Natural killer cell (primary cell): ENCODE measurements at regions not wholly inside any gene's neighbourhood (a gene's known extent, or its start where the extent isn't known, plus 50 kb on each side); places are given as distances from the start of the nearest gene placed in this dataset.

Experiments
- ATAC-seq, 3 donors: fragments of 150-1000 bp in 2 of 3; fragments of 200-7000 bp in 1 of 3; cut with Tn5 transposase; 1 replicate in 1 of 3; 2 replicates in 2 of 3; pipeline ENCODE4 v1.10.0; 2021; ENCODE audit warnings: mild to moderate bottlenecking in 2 of 3, moderate library complexity in 2 of 3
- DNase-seq, 2 donors: peaks; one replicate each; pipeline versions ENCODE4 v3.0.0 to v3.0.0-alpha.2; 2013 to 2021; ENCODE audit warnings: mixed read lengths in 1 of 2
- H3K27ac ChIP-seq: one replicate; pipeline ENCODE4 v1.5.1; 2013; ENCODE audit warnings: mild to moderate bottlenecking, low read length
- H3K27me3 ChIP-seq: one replicate; pipeline ENCODE4 v1.6.1; 2013; ENCODE audit warnings: low read length; ENCODE audit not compliant: control insufficient read depth, insufficient read depth
- H3K36me3 ChIP-seq: one replicate; pipeline ENCODE4 v1.6.1; 2013; ENCODE audit warnings: low read length; ENCODE audit not compliant: control insufficient read depth, insufficient read depth
- H3K4me1 ChIP-seq: one replicate; pipeline ENCODE4 v1.6.1; 2013; ENCODE audit warnings: low read length; ENCODE audit not compliant: control insufficient read depth, insufficient read depth
- H3K4me3 ChIP-seq: one replicate; pipeline ENCODE4 v1.5.1; 2013; ENCODE audit warnings: low read length
- H3K9me3 ChIP-seq: one replicate; pipeline ENCODE4 v1.6.1; 2013; ENCODE audit warnings: low read length; ENCODE audit not compliant: control insufficient read depth, insufficient read depth
- H3K27ac Mint-ChIP-seq, 2 donors: one replicate each; pipeline ENCODE4 v1.8.0; 2022; ENCODE audit warnings: mild to moderate bottlenecking in 2 of 2, mixed read lengths in 2 of 2, moderate library complexity in 1 of 2
- H3K27me3 Mint-ChIP-seq, 2 donors: one replicate each; pipeline ENCODE4 v1.8.0; 2022; ENCODE audit warnings: low read depth in 2 of 2, mixed read lengths in 2 of 2
- H3K36me3 Mint-ChIP-seq: one replicate; pipeline ENCODE4 v1.8.0; 2022; ENCODE audit warnings: mixed read lengths
- H3K4me1 Mint-ChIP-seq, 2 donors: one replicate each; pipeline ENCODE4 v1.8.0; 2022; ENCODE audit warnings: mixed read lengths in 2 of 2
- H3K4me3 Mint-ChIP-seq: one replicate; pipeline ENCODE4 v1.8.0; 2022; ENCODE audit warnings: mild to moderate bottlenecking, moderate library complexity, mixed read lengths
- H3K9me3 Mint-ChIP-seq, 2 donors: one replicate each; pipeline ENCODE4 v1.8.0; 2022; ENCODE audit warnings: mixed read lengths in 2 of 2
- CTCF ChIP-seq: fragments of 200-600 bp; IDR thresholded peaks from one replicate; pipeline ENCODE4 v1.8.0; 2022; ENCODE audit warnings: antibody characterized with exemption
- WGBS: methylation state at CpG from one replicate; pipeline ENCODE4 v1.1.7; 2013; ENCODE audit warnings: missing lambda C conversion rate; ENCODE audit not compliant: insufficient coverage; 5-methylcytosine and 5-hydroxymethylcytosine counted together
- intact Hi-C: fragments of 100-400 bp; cut with micrococcal nuclease; formaldehyde crosslinking; loops from one replicate; pipeline ENCODE4 v1.14.2; 2022

- DNase-seq (no peak), ATAC-seq (no peak)
- Histone ChIP-seq H3K4me3 (no peak overlapping the region), H3K4me1 (no peaks in the 10 kb centered on the region), H3K9me3 (no peaks in the 10 kb centered on the region), H3K27me3 (no peaks in the 10 kb centered on the region), H3K27ac (no peak overlapping the region), H3K36me3 (no peaks in the 10 kb centered on the region)
- TF ChIP-seq CTCF: no peak
- Mint-ChIP-seq H3K4me3 (no peak overlapping the region), H3K27ac (no peak overlapping the region), H3K36me3 (no peaks in the 10 kb centered on the region), H3K9me3 (peaks cover 0 to 3% of the 10 kb centered on the region in 2 donors), H3K4me1 (no peaks in the 10 kb centered on the region), H3K27me3 (no peaks in the 10 kb centered on the region)
- intact Hi-C loops: no loop called here
These were observed 226.1 kb upstream of the GJE1 start for GRCh38 chr6:141906569-141907080.

GRCh38 chr6:141890661-141891060, 242.1 kb upstream of the GJE1 start:
- Mint-ChIP-seq H3K36me3 (peaks cover 6% of the 10 kb centered on the region), H3K27me3 (no peaks in the 10 kb centered on the region), H3K9me3 (peaks cover 10 to 17% of the 10 kb centered on the region in 2 donors), H3K27ac (no peak overlapping the region), H3K4me1 (no peaks in the 10 kb centered on the region), H3K4me3 (no peak overlapping the region)
- Histone ChIP-seq H3K9me3 (peaks cover 9% of the 10 kb centered on the region), H3K27me3 (no peaks in the 10 kb centered on the region), H3K4me3 (no peak overlapping the region), H3K4me1 (no peaks in the 10 kb centered on the region), H3K27ac (no peak overlapping the region), H3K36me3 (no peaks in the 10 kb centered on the region)
- ATAC-seq (no peak), DNase-seq (no peak)
- intact Hi-C loops: no loop called here
- no peak for TF ChIP-seq CTCF
- 84% methylated on average over 2 of the region's 2 CpGs for WGBS

- DNase-seq: no peak
- intact Hi-C loops: no loop called here
- H3K36me3 Mint-ChIP-seq: peaks cover 6% of the 10 kb centered on the region
- H3K27me3 Mint-ChIP-seq: no peaks in the 10 kb centered on the region
- Histone ChIP-seq H3K4me3 (no peak overlapping the region), H3K9me3 (peaks cover 3% of the 10 kb centered on the region), H3K27me3 (no peaks in the 10 kb centered on the region), H3K36me3 (no peaks in the 10 kb centered on the region), H3K4me1 (no peaks in the 10 kb centered on the region), H3K27ac (no peak overlapping the region)
- H3K4me3 Mint-ChIP-seq: no peak overlapping the region
- H3K4me1 Mint-ChIP-seq: no peaks in the 10 kb centered on the region
- no peak for TF ChIP-seq CTCF
- WGBS: no CpG with 5 or more reads among the region's 2 CpGs
- no peak overlapping the region for H3K27ac Mint-ChIP-seq
- no peak for ATAC-seq
- H3K9me3 Mint-ChIP-seq: peaks cover 11 to 14% of the 10 kb centered on the region in 2 donors
These were observed 247.9 kb upstream of the GJE1 start for GRCh38 chr6:141884850-141885249.

GRCh38 chr6:141878686-141879085, 254.0 kb upstream of the GJE1 start:
- ATAC-seq (no peak), DNase-seq (no peak)
- Mint-ChIP-seq H3K27me3 (no peaks in the 10 kb centered on the region), H3K4me3 (no peak overlapping the region), H3K27ac (no peak overlapping the region), H3K36me3 (no peaks in the 10 kb centered on the region), H3K4me1 (no peaks in the 10 kb centered on the region), H3K9me3 (peaks cover 6 to 13% of the 10 kb centered on the region in 2 donors)
- Histone ChIP-seq H3K4me1 (no peaks in the 10 kb centered on the region), H3K4me3 (no peak overlapping the region), H3K27ac (no peak overlapping the region), H3K27me3 (no peaks in the 10 kb centered on the region), H3K9me3 (no peaks in the 10 kb centered on the region), H3K36me3 (no peaks in the 10 kb centered on the region)
- intact Hi-C loops: no loop called here
- TF ChIP-seq CTCF: no peak
